ENCODE measurements at regions not wholly inside any gene's neighbourhood (a gene's known extent, or its start where the extent isn't known, plus 50 kb on each side); places are given as distances from the start of the nearest gene placed in this dataset.
A peak's percentile ranks its signal among the peaks of the same experiment; 100 is the strongest.

DNA sequence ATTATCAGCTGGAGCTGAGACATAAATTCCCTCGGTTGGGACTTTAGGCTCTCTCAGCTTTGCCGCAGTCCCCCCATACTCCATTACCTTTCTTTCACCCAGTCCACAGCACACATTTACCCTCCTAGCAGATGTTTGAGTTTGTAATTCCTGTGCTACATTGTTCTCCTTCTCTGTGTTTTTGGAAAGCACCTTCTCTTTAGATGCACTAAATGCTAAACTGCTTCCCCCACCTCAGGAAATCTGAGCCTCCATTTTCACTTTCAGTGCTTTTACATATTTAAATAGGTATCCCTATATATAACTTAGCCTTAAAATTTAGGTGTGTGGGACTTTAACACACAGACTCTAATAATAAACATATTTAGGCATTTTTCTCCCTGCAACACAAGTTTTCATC lies 356.9 kb downstream of the NFIB start:
- intact Hi-C loops (cut with DNase I) = no loop called here
- Histone ChIP-seq H3K4me1 (ENCODE audit: control insufficient read depth in 2 of 3, insufficient read depth in 2 of 3, low read depth in 1 of 3, low read length in 3 of 3) (peaks cover 0 to 6% (median 0%) of the 10 kb centered on the region in 3 donors), H3K27ac (ENCODE audit: low read depth in 2 of 2, low read length in 2 of 2) (no peak overlapping the region), H3K9me3 (ENCODE audit: control insufficient read depth in 2 of 3, insufficient read depth in 1 of 3, low read length in 3 of 3) (no peaks in the 10 kb centered on the region), H3K27me3 (ENCODE audit: control insufficient read depth, insufficient read depth, low read length) (no peaks in the 10 kb centered on the region), H3K4me3 (ENCODE audit: low read length in 3 of 3) (no peak overlapping the region), H3K36me3 (ENCODE audit: control insufficient read depth in 2 of 3, insufficient read depth in 3 of 3, low read length in 3 of 3) (no peaks in the 10 kb centered on the region), H3K9ac (ENCODE audit: low read length in 3 of 3) (no peak overlapping the region)
- TF ChIP-seq CTCF (IDR thresholded peaks at IDR 0.05; ENCODE audit: borderline replicate concordance, extremely low read depth, insufficient read depth) = no peak
- no peak for FAIRE-seq
- no peak for DNase-seq

GRCh38 chr9:13956107-13956506 lies 357.8 kb downstream of the NFIB start:
- no peaks in the 10 kb centered on the region for H3K36me3 ChIP-seq (ENCODE audit: control insufficient read depth in 2 of 3, insufficient read depth in 3 of 3, low read length in 3 of 3)
- H3K27ac ChIP-seq (ENCODE audit: low read depth in 2 of 2, low read length in 2 of 2) = no peak overlapping the region
- FAIRE-seq (no peak), DNase-seq (no peak)
- no peak overlapping the region for H3K4me3 ChIP-seq (ENCODE audit: low read length in 3 of 3)
- H3K9me3 ChIP-seq (ENCODE audit: control insufficient read depth in 2 of 3, insufficient read depth in 1 of 3, low read length in 3 of 3) = no peaks in the 10 kb centered on the region
- H3K9ac ChIP-seq (ENCODE audit: low read length in 3 of 3) = no peak overlapping the region
- no peaks in the 10 kb centered on the region for H3K27me3 ChIP-seq (ENCODE audit: control insufficient read depth, insufficient read depth, low read length)
- intact Hi-C loops (cut with DNase I) = no loop called here
- no peak for TF ChIP-seq CTCF (IDR thresholded peaks at IDR 0.05; ENCODE audit: borderline replicate concordance, extremely low read depth, insufficient read depth)
- H3K4me1 ChIP-seq (ENCODE audit: control insufficient read depth in 2 of 3, insufficient read depth in 2 of 3, low read depth in 1 of 3, low read length in 3 of 3) = peaks cover 0 to 6% (median 0%) of the 10 kb centered on the region in 3 donors

GRCh38 chr9:13952906-13953305 lies 361.0 kb downstream of the NFIB start:
- intact Hi-C loops (cut with DNase I) = no loop called here
- Histone ChIP-seq H3K9ac (ENCODE audit: low read length in 3 of 3) (no peak overlapping the region), H3K27ac (ENCODE audit: low read depth in 2 of 2, low read length in 2 of 2) (no peak overlapping the region), H3K4me1 (ENCODE audit: control insufficient read depth in 2 of 3, insufficient read depth in 2 of 3, low read depth in 1 of 3, low read length in 3 of 3) (no peaks in the 10 kb centered on the region), H3K4me3 (ENCODE audit: low read length in 3 of 3) (no peak overlapping the region), H3K27me3 (ENCODE audit: control insufficient read depth, insufficient read depth, low read length) (no peaks in the 10 kb centered on the region), H3K9me3 (ENCODE audit: control insufficient read depth in 2 of 3, insufficient read depth in 1 of 3, low read length in 3 of 3) (no peaks in the 10 kb centered on the region), H3K36me3 (ENCODE audit: control insufficient read depth in 2 of 3, insufficient read depth in 3 of 3, low read length in 3 of 3) (no peaks in the 10 kb centered on the region)
- DNase-seq (no peak), FAIRE-seq (no peak)
- TF ChIP-seq CTCF (IDR thresholded peaks at IDR 0.05; ENCODE audit: borderline replicate concordance, extremely low read depth, insufficient read depth) = no peak

- H3K4me3 ChIP-seq (ENCODE audit: low read length in 3 of 3) = no peak overlapping the region
- no peak for FAIRE-seq
- intact Hi-C loops (cut with DNase I) = no loop called here
Observed at GRCh38 chr9:13948037-13948436, 365.9 kb downstream of the NFIB start.

More at GRCh38 chr9:13948037-13948436, 365.9 kb downstream of the NFIB start:
- Histone ChIP-seq H3K9ac (ENCODE audit: low read length in 3 of 3) (no peak overlapping the region), H3K9me3 (ENCODE audit: control insufficient read depth in 2 of 3, insufficient read depth in 1 of 3, low read length in 3 of 3) (no peaks in the 10 kb centered on the region), H3K27me3 (ENCODE audit: control insufficient read depth, insufficient read depth, low read length) (no peaks in the 10 kb centered on the region), H3K4me1 (ENCODE audit: control insufficient read depth in 2 of 3, insufficient read depth in 2 of 3, low read depth in 1 of 3, low read length in 3 of 3) (no peaks in the 10 kb centered on the region), H3K27ac (ENCODE audit: low read depth in 2 of 2, low read length in 2 of 2) (no peak overlapping the region), H3K36me3 (ENCODE audit: control insufficient read depth in 2 of 3, insufficient read depth in 3 of 3, low read length in 3 of 3) (no peaks in the 10 kb centered on the region)
- no peak for TF ChIP-seq CTCF (IDR thresholded peaks at IDR 0.05; ENCODE audit: borderline replicate concordance, extremely low read depth, insufficient read depth)
- peak in 1 of 5 donors; percentile 36 for DNase-seq

All from kidney (tissue), 13 donors.